K562 (cell line): ENCODE measurements at regions not wholly inside any gene's neighbourhood (a gene's known extent, or its start where the extent isn't known, plus 50 kb on each side); places are given as distances from the start of the nearest gene placed in this dataset.

Source experiments
- ATAC-seq: fragments of 200-7000 bp; cut with Tn5 transposase; 3 replicates; pipeline ENCODE4 v1.9.1; 2020; ENCODE audit warnings: moderate library complexity
- BruUV-seq: library from RNA; stranded (reverse); fragments of 400-500 nt; replicated peaks from 2 replicates; lab custom pipeline; 2021; lab: Mats Ljungman, UMichigan
- CTCF ChIA-PET: fragments of 300-600 bp; formaldehyde crosslinking; extraction: SDS; loops from one replicate; lab custom pipeline; 2021; ENCODE audit warnings: low intra/inter-chr PET ratio; lab: Yijun Ruan, JAX
- POLR2A ChIA-PET: fragments of 300-600, 350-650 bp; sonication (Branson Sonifier 250); formaldehyde crosslinking; extraction: SDS; loops from one replicate; lab custom pipeline; 2021; ENCODE audit warnings: antibody characterized with exemption, inconsistent platforms; lab: Yijun Ruan, JAX
- DNase-seq, 4 experiments: peaks; one replicate each; pipeline versions ENCODE4 v3.0.0 to v3.0.0-alpha.2; 2011 to 2018; ENCODE audit warnings: low spot score in 3 of 4, mixed read lengths in 3 of 4; ENCODE audit errors: extremely low read depth in 1 of 4
- FAIRE-seq: peaks from 2 replicates; lab custom pipeline; 2011; peaks lifted over from hg19 to GRCh38; lab: Jason Lieb, UNC
- H2AFZ ChIP-seq: 2 replicates; pipeline ENCODE4 v1.6.0; 2011; ENCODE audit warnings: low read depth, low read length, control low read depth, inconsistent platforms
- H3K27ac ChIP-seq: fragments of 200-600 bp; 3 replicates; pipeline ENCODE4 v1.8.0; 2011; ENCODE audit warnings: low read depth, mild to moderate bottlenecking, control low read depth, inconsistent platforms, low read length, moderate library complexity, mixed read lengths; ENCODE audit errors: extremely low read depth
- H3K27me3 ChIP-seq, 2 experiments: fragments of 300-600 bp in 1 of 2; 2 replicates in 1 of 2; 3 replicates in 1 of 2; pipeline versions ENCODE4 v1.6.0 to v1.8.0; 2011; ENCODE audit warnings: inconsistent platforms in 2 of 2, low read length in 2 of 2, mild to moderate bottlenecking in 1 of 2, mixed read lengths in 1 of 2, moderate library complexity in 1 of 2; ENCODE audit not compliant: control insufficient read depth in 2 of 2, insufficient read depth in 2 of 2
- H3K36me3 ChIP-seq: fragments of 300-600 bp; 3 replicates; pipeline ENCODE4 v1.8.0; 2011; ENCODE audit warnings: mild to moderate bottlenecking, low read length, inconsistent platforms; ENCODE audit not compliant: control insufficient read depth, insufficient read depth
- H3K4me1 ChIP-seq, 2 experiments: fragments of 200-600 bp in 1 of 2; replicated peaks in 1 of 2; 2 replicates in 1 of 2; 3 replicates in 1 of 2; pipeline versions ENCODE4 v1.5.1 to v1.8.0; 2011; ENCODE audit warnings: inconsistent platforms in 2 of 2, low read length in 2 of 2, mild to moderate bottlenecking in 1 of 2, mixed read lengths in 1 of 2, moderate library complexity in 1 of 2; ENCODE audit not compliant: control insufficient read depth in 2 of 2, insufficient read depth in 2 of 2
- H3K4me2 ChIP-seq: 2 replicates; pipeline ENCODE4 v1.6.1; 2011; ENCODE audit warnings: low read length, control low read depth, inconsistent platforms, mixed read lengths; ENCODE audit not compliant: insufficient read depth
- H3K4me3 ChIP-seq: fragments of 200-600 bp; sonication (generic), shearing (Covaris generic); 2 replicates; pipeline ENCODE4 v1.5.1; 2016; ENCODE audit warnings: control low read depth, inconsistent platforms
- H3K79me2 ChIP-seq: fragments of 200-600 bp; 3 replicates; pipeline ENCODE4 v1.8.0; 2011; ENCODE audit warnings: low read length, inconsistent platforms; ENCODE audit not compliant: control insufficient read depth, insufficient read depth
- H3K9ac ChIP-seq, 2 experiments: 2 replicates each; pipeline versions ENCODE4 v1.6.0 to v1.6.1; 2011; ENCODE audit warnings: low read depth in 2 of 2, low read length in 2 of 2, control low read depth in 1 of 2, inconsistent platforms in 1 of 2, mild to moderate bottlenecking in 1 of 2, mixed read lengths in 1 of 2; ENCODE audit not compliant: insufficient read depth in 1 of 2
- H3K9me1 ChIP-seq: one replicate; pipeline ENCODE4 v1.6.0; 2011; ENCODE audit warnings: inconsistent platforms, mild to moderate bottlenecking, low read length, moderate library complexity; ENCODE audit not compliant: control insufficient read depth, insufficient read depth
- H3K9me3 ChIP-seq: replicated peaks from 2 replicates; pipeline ENCODE4 v1.5.1; 2011; ENCODE audit warnings: low read depth, low read length, inconsistent platforms; ENCODE audit not compliant: control insufficient read depth, insufficient read depth
- H4K20me1 ChIP-seq: replicated peaks from 2 replicates; pipeline ENCODE4 v1.6.1; 2011; ENCODE audit warnings: low read length, inconsistent platforms, mixed read lengths; ENCODE audit not compliant: control insufficient read depth, insufficient read depth
- ATF3 ChIP-seq, 2 experiments: fragments of 450-650 bp in 1 of 2; sonication (generic) in 1 of 2; formaldehyde crosslinking in 1 of 2; IDR thresholded peaks in 1 of 2; conservative IDR thresholded peaks in 1 of 2; 2 replicates each; pipeline versions ENCODE4 v1.6.1 to v1.8.1; 2016 to 2023; ENCODE audit warnings: mild to moderate bottlenecking in 2 of 2, moderate library complexity in 2 of 2, inconsistent platforms in 1 of 2, missing genetic modification reagents in 1 of 2
- DDX20 ChIP-seq: fragments of 450-650 bp; IDR thresholded peaks from 2 replicates; pipeline ENCODE4 v1.6.1; 2016; ENCODE audit warnings: missing genetic modification characterization, low read depth, mild to moderate bottlenecking, missing compliant biosample characterization, moderate library complexity
- FIP1L1 ChIP-seq: fragments of 200-400 bp; formaldehyde crosslinking; IDR thresholded peaks from 2 replicates; pipeline ENCODE4 v1.6.1; 2018; ENCODE audit warnings: mild to moderate bottlenecking, low read depth, low read length; ENCODE audit not compliant: poor library complexity, severe bottlenecking
- MYBL2 ChIP-seq, 2 experiments: fragments of 450-650 bp in 1 of 2; sonication (generic) in 1 of 2; formaldehyde crosslinking in 1 of 2; IDR thresholded peaks; 2 replicates each; pipeline versions ENCODE4 v1.6.1 to v1.8.1; 2017 to 2022; ENCODE audit warnings: borderline replicate concordance in 1 of 2, inconsistent platforms in 1 of 2, low read depth in 1 of 2, mild to moderate bottlenecking in 1 of 2, missing genetic modification reagents in 1 of 2, moderate library complexity in 1 of 2
- PHTF2 ChIP-seq: fragments of 250-450 bp; sonication (Bioruptor Pico); IDR thresholded peaks from 2 replicates; pipeline ENCODE4 v1.5.0; 2021; ENCODE audit warnings: mild to moderate bottlenecking
- RBM14 ChIP-seq: fragments of 200-400 bp; formaldehyde crosslinking; IDR thresholded peaks from 2 replicates; pipeline ENCODE4 v1.6.1; 2018; ENCODE audit warnings: low read depth, mild to moderate bottlenecking, low read length, moderate library complexity, borderline replicate concordance; ENCODE audit not compliant: insufficient read depth
- SAFB2 ChIP-seq: fragments of 200-400 bp; formaldehyde crosslinking; IDR thresholded peaks from 2 replicates; pipeline ENCODE4 v1.6.1; 2018; ENCODE audit warnings: borderline replicate concordance, low read length, low read depth, moderate library complexity; ENCODE audit not compliant: severe bottlenecking
- YBX1 ChIP-seq: fragments of 450-650 bp; IDR thresholded peaks from 2 replicates; pipeline ENCODE4 v1.7.1; 2016; ENCODE audit warnings: mild to moderate bottlenecking
- ZNF584 ChIP-seq: fragments of 200-800 bp; sonication (Bioruptor generic); IDR thresholded peaks from 2 replicates; pipeline ENCODE4 v1.6.1; 2016; ENCODE audit warnings: low read depth, mild to moderate bottlenecking, missing genetic modification characterization, missing compliant biosample characterization
- ZNF644 ChIP-seq: fragments of 200-800 bp; sonication (Bioruptor generic); IDR thresholded peaks from 2 replicates; pipeline ENCODE4 v1.6.1; 2016; ENCODE audit warnings: low read depth, missing genetic modification characterization, missing compliant biosample characterization
- WGBS: fragments of 100-300 bp; shearing (Covaris generic); methylation state at CpG from one replicate; pipeline ENCODE4 v1.1.6; 2016; ENCODE audit warnings: low coverage, mixed read lengths; ENCODE audit not compliant: insufficient coverage; ENCODE audit errors: missing lambda C conversion rate; 5-methylcytosine and 5-hydroxymethylcytosine counted together
- in situ Hi-C: fragments of 300-500 bp; cut with MboI; formaldehyde crosslinking; loops from 4 replicates; pipeline ENCODE4 v1.15.0; 2018; ENCODE audit warnings: inconsistent platforms, mixed read lengths
- intact Hi-C: fragments of 100-400 bp; cut with micrococcal nuclease; formaldehyde crosslinking; loops from 2 replicates; pipeline ENCODE4 v1.14.2; 2022
- TF ChIP-seq, protein P1 (sequence below): IDR thresholded peaks from 3 replicates; pipeline ENCODE4 v1.6.1; 2011; ENCODE audit warnings: borderline replicate concordance, mild to moderate bottlenecking, moderate library complexity; ENCODE audit not compliant: insufficient read length; ENCODE audit errors: extremely low read depth

DNA sequence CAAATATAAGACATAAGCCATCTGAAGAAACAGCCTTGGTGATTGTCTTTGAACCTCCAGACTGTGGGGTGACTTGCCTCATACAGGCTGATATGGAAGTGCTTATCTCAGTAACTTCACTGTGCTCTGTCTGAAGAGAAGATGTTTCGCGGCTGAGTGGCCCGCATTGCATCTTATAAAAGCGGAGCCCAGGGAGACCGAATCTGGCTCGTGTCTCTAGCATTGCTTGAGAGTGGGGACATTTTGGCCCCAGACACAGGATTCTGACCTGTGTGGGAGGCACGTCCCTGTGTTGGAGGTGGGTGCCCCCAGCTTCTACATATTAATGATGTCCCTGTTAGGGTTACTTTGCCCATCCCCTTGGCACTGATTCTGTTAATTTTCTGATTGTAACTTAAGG lies 66.4 kb downstream of the METRNL start:
- ChIA-PET POLR2A (no interaction called here), CTCF (no interaction called here)
- Histone ChIP-seq H3K27me3 (peaks cover 5 to 33% of the 10 kb centered on the region in 2 experiments), H2AFZ (no peak overlapping the region), H4K20me1 (no peaks in the 10 kb centered on the region), H3K36me3 (no peaks in the 10 kb centered on the region), H3K9me1 (no peaks in the 10 kb centered on the region), H3K9ac (no peak overlapping the region), H3K4me3 (no peak overlapping the region), H3K4me2 (no peak overlapping the region), H3K27ac (no peak overlapping the region), H3K9me3 (peaks cover 11% of the 10 kb centered on the region), H3K79me2 (no peaks in the 10 kb centered on the region), H3K4me1 (peaks cover 2 to 4% of the 10 kb centered on the region in 2 experiments; a peak in 3 of 5 replicates)
- BruUV-seq = no TSS peak
- no peak for FAIRE-seq
- in situ Hi-C loops (no loop called here), intact Hi-C loops (no loop called here)
- DNase-seq = no peak
- WGBS = 12% methylated on average over 7 of the region's 7 CpGs
- TF ChIP-seq ZNF584 (CRISPR knock-in tag) (no peak), RBM14 (no peak), FIP1L1 (no peak), SAFB2 (no peak), DDX20 (tag) (no peak), MYBL2 (IDR thresholded peaks at IDR 0.05; ENCODE audit: low read depth) (no peak), MYBL2 (CRISPR knock-in tag; IDR thresholded peaks at IDR 0.05; ENCODE audit: borderline replicate concordance) (no peak), PHTF2 (no peak), ZNF644 (tag) (no peak), YBX1 (no peak), ATF3 (IDR thresholded peaks at IDR 0.05) (no peak), ATF3 (CRISPR knock-in tag; conservative IDR thresholded peaks at IDR 0.05) (no peak)
- TF ChIP-seq, protein P1, sequence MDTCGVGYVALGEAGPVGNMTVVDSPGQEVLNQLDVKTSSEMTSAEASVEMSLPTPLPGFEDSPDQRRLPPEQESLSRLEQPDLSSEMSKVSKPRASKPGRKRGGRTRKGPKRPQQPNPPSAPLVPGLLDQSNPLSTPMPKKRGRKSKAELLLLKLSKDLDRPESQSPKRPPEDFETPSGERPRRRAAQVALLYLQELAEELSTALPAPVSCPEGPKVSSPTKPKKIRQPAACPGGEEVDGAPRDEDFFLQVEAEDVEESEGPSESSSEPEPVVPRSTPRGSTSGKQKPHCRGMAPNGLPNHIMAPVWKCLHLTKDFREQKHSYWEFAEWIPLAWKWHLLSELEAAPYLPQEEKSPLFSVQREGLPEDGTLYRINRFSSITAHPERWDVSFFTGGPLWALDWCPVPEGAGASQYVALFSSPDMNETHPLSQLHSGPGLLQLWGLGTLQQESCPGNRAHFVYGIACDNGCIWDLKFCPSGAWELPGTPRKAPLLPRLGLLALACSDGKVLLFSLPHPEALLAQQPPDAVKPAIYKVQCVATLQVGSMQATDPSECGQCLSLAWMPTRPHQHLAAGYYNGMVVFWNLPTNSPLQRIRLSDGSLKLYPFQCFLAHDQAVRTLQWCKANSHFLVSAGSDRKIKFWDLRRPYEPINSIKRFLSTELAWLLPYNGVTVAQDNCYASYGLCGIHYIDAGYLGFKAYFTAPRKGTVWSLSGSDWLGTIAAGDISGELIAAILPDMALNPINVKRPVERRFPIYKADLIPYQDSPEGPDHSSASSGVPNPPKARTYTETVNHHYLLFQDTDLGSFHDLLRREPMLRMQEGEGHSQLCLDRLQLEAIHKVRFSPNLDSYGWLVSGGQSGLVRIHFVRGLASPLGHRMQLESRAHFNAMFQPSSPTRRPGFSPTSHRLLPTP = no peak
- no peak for ATAC-seq
